ENCODE measurements at regions not wholly inside any gene's neighbourhood (a gene's known extent, or its start where the extent isn't known, plus 50 kb on each side); places are given as distances from the start of the nearest gene placed in this dataset.

GRCh38 chr6:18997375-18997826 is 610.3 kb downstream of the RNF144B start:
- no peak for DNase-seq (ENCODE audit: low read depth)
- TF ChIP-seq CTCF (IDR thresholded peaks at IDR 0.05; ENCODE audit: low read depth, low read length, missing control alignments): peak; percentile 72
- no peak overlapping the region for H3K4me3 ChIP-seq (ENCODE audit: low read depth, low read length)

GRCh38 chr6:19002976-19003560 is 615.9 kb downstream of the RNF144B start:
- DNase-seq (ENCODE audit: low read depth): no peak
- no peak for TF ChIP-seq CTCF (IDR thresholded peaks at IDR 0.05; ENCODE audit: low read depth, low read length, missing control alignments)
- H3K4me3 ChIP-seq (ENCODE audit: low read depth, low read length): no peak overlapping the region

- no peak overlapping the region for H3K4me3 ChIP-seq (ENCODE audit: low read depth, low read length)
- TF ChIP-seq CTCF (IDR thresholded peaks at IDR 0.05; ENCODE audit: low read depth, low read length, missing control alignments): no peak
Observed at GRCh38 chr6:19004176-19004575, 617.0 kb downstream of the RNF144B start.

GRCh38 chr6:19009769-19010168 is 622.6 kb downstream of the RNF144B start:
- no peak for TF ChIP-seq CTCF (IDR thresholded peaks at IDR 0.05; ENCODE audit: low read depth, low read length, missing control alignments)
- DNase-seq (ENCODE audit: low read depth): no peak

More at GRCh38 chr6:19004176-19004575, 617.0 kb downstream of the RNF144B start:
- no peak for DNase-seq (ENCODE audit: low read depth)

GRCh38 chr6:19013026-19013705 is 626.0 kb downstream of the RNF144B start:
- DNase-seq (ENCODE audit: low read depth): no peak
- H3K4me3 ChIP-seq (ENCODE audit: low read depth, low read length): no peak overlapping the region
- no peak for TF ChIP-seq CTCF (IDR thresholded peaks at IDR 0.05; ENCODE audit: low read depth, low read length, missing control alignments)

More at GRCh38 chr6:19009769-19010168, 622.6 kb downstream of the RNF144B start:
- H3K4me3 ChIP-seq (ENCODE audit: low read depth, low read length): no peak overlapping the region

GRCh38 chr6:19024737-19025136 is 637.6 kb downstream of the RNF144B start:
- peak; percentile 34 for TF ChIP-seq CTCF (IDR thresholded peaks at IDR 0.05; ENCODE audit: low read depth, low read length, missing control alignments)
- H3K4me3 ChIP-seq (ENCODE audit: low read depth, low read length): no peak overlapping the region
- DNase-seq (ENCODE audit: low read depth): no peak

Measured in GM12864 (cell line).